GM12878 (cell line): ENCODE measurements at regions not wholly inside any gene's neighbourhood (a gene's known extent, or its start where the extent isn't known, plus 50 kb on each side); places are given as distances from the start of the nearest gene placed in this dataset.

Source experiments
- ATAC-seq: fragments of 200-7000 bp; cut with Tn5 transposase; 3 replicates; pipeline ENCODE4 v1.9.1; 2020; ENCODE audit warnings: mild to moderate bottlenecking, moderate library complexity
- BruUV-seq: library from RNA; stranded (reverse); fragments of 400-500 nt; replicated peaks from 2 replicates; lab custom pipeline; 2021; lab: Mats Ljungman, UMichigan
- CTCF ChIA-PET: fragments of 300-600 bp; sonication (Branson Sonifier 250); formaldehyde crosslinking; extraction: SDS; loops from one replicate; lab custom pipeline; 2021; ENCODE audit warnings: inconsistent platforms; lab: Yijun Ruan, JAX
- POLR2A ChIA-PET: fragments of 350-600 bp; formaldehyde crosslinking; extraction: SDS; loops from one replicate; lab custom pipeline; 2021; ENCODE audit warnings: inconsistent platforms; lab: Charles Lee
- RAD21 ChIA-PET: fragments of 300-600 bp; sonication (Branson Sonifier 250); formaldehyde crosslinking; loops from one replicate; lab custom pipeline; 2023; ENCODE audit warnings: antibody characterized with exemption; ENCODE audit not compliant: unreplicated experiment; lab: Charles Lee
- SMC1A ChIA-PET: fragments of 300-600 bp; sonication (Branson Sonifier 250); formaldehyde crosslinking; loops from one replicate; lab custom pipeline; 2023; ENCODE audit not compliant: unreplicated experiment, uncharacterized antibody; lab: Charles Lee
- DNase-seq: peaks from one replicate; pipeline ENCODE4 v3.0.0-alpha.2; 2011; ENCODE audit warnings: low read depth, low spot score
- FAIRE-seq: peaks from 3 replicates; lab custom pipeline; 2011; peaks lifted over from hg19 to GRCh38; lab: Jason Lieb, UNC
- H2AFZ ChIP-seq: 2 replicates; pipeline ENCODE4 v1.6.0; 2011; ENCODE audit warnings: low read depth, low read length, control low read depth; ENCODE audit not compliant: control insufficient read depth
- H3K27ac ChIP-seq: 2 replicates; pipeline ENCODE4 v1.5.1; 2011; ENCODE audit warnings: control low read depth; ENCODE audit not compliant: control insufficient read depth, insufficient read depth
- H3K27me3 ChIP-seq, 2 experiments: replicated peaks in 1 of 2; 2 replicates each; pipeline versions ENCODE4 v1.6.0 to v1.6.1; 2011; ENCODE audit warnings: low read length in 1 of 2; ENCODE audit not compliant: control insufficient read depth in 2 of 2, insufficient read depth in 2 of 2
- H3K36me3 ChIP-seq, 2 experiments: 2 replicates each; pipeline ENCODE4 v1.5.1; 2011; ENCODE audit warnings: low read length in 1 of 2; ENCODE audit not compliant: control insufficient read depth in 2 of 2, insufficient read depth in 2 of 2
- H3K4me1 ChIP-seq: 2 replicates; pipeline ENCODE4 v1.6.1; 2011; ENCODE audit warnings: mild to moderate bottlenecking, low read length, moderate library complexity, mixed read lengths; ENCODE audit not compliant: control insufficient read depth, insufficient read depth
- H3K4me2 ChIP-seq: 2 replicates; pipeline ENCODE4 v1.6.0; 2011; ENCODE audit warnings: control low read depth; ENCODE audit not compliant: control insufficient read depth, insufficient read depth
- H3K4me3 ChIP-seq: fragments of 200-600 bp; sonication (generic); 2 replicates; pipeline ENCODE4 v1.5.1; 2016
- H3K79me2 ChIP-seq: 2 replicates; pipeline ENCODE4 v1.6.0; 2011; ENCODE audit warnings: low read length; ENCODE audit not compliant: control insufficient read depth, insufficient read depth
- H3K9ac ChIP-seq: 2 replicates; pipeline ENCODE4 v1.8.0; 2011; ENCODE audit warnings: low read length, control low read depth, mixed read lengths; ENCODE audit not compliant: control insufficient read depth, insufficient read depth
- H3K9me3 ChIP-seq: replicated peaks from 3 replicates; pipeline ENCODE4 v1.5.1; 2011; ENCODE audit warnings: mild to moderate bottlenecking, low read length; ENCODE audit not compliant: control insufficient read depth, insufficient read depth
- H4K20me1 ChIP-seq: 2 replicates; pipeline ENCODE4 v1.6.0; 2011; ENCODE audit not compliant: control insufficient read depth, insufficient read depth
- EGR1 ChIP-seq, 2 experiments: IDR thresholded peaks; 1 replicate in 1 of 2; 2 replicates in 1 of 2; pipeline ENCODE4 v1.6.1; 2011 to 2012; ENCODE audit warnings: low read depth in 2 of 2, low read length in 2 of 2, borderline replicate concordance in 1 of 2, mild to moderate bottlenecking in 1 of 2, moderate library complexity in 1 of 2
- KLF5 ChIP-seq: fragments of 450-650 bp; IDR thresholded peaks from 2 replicates; pipeline ENCODE4 v1.6.1; 2014; ENCODE audit warnings: mild to moderate bottlenecking; ENCODE audit not compliant: partially characterized antibody
- NFIC ChIP-seq: IDR thresholded peaks from 2 replicates; pipeline ENCODE4 v1.6.1; 2012; ENCODE audit warnings: low read depth, mild to moderate bottlenecking, inconsistent platforms, low read length, moderate library complexity
- RELA ChIP-seq: fragments of 450-650 bp; IDR thresholded peaks from 2 replicates; pipeline ENCODE4 v1.8.0; 2014; ENCODE audit warnings: borderline replicate concordance; ENCODE audit not compliant: partially characterized antibody
- SMARCA5 ChIP-seq: fragments of 450-650 bp; IDR thresholded peaks from 2 replicates; pipeline ENCODE4 v1.6.1; 2017; ENCODE audit warnings: mild to moderate bottlenecking
- SMC3 ChIP-seq: IDR thresholded peaks from 2 replicates; pipeline ENCODE4 v1.6.1; 2011; ENCODE audit warnings: low read length, improper control_type of control experiment, borderline replicate concordance
- SREBF1 ChIP-seq: IDR thresholded peaks from 2 replicates; pipeline ENCODE4 v1.6.1; 2012; ENCODE audit warnings: mild to moderate bottlenecking, low read length
- ZNF217 ChIP-seq: fragments of 450-650 bp; IDR thresholded peaks from 2 replicates; pipeline ENCODE4 v1.6.1; 2017; ENCODE audit warnings: antibody characterized with exemption, mild to moderate bottlenecking
- ZNF622 ChIP-seq: fragments of 450-650 bp; IDR thresholded peaks from 2 replicates; pipeline ENCODE4 v1.6.1; 2017; ENCODE audit warnings: mild to moderate bottlenecking, inconsistent platforms
- ZSCAN29 ChIP-seq: fragments of 450-650 bp; IDR thresholded peaks from 2 replicates; pipeline ENCODE4 v1.6.1; 2017; ENCODE audit warnings: mild to moderate bottlenecking, moderate library complexity
- ZZZ3 ChIP-seq: IDR thresholded peaks from 2 replicates; pipeline ENCODE4 v1.6.1; 2011; ENCODE audit warnings: low read depth; ENCODE audit not compliant: control insufficient read depth, insufficient read length
- WGBS: methylation state at CpG from one replicate; pipeline ENCODE4 v1.1.6; 2016; ENCODE audit warnings: low lambda C conversion rate; ENCODE audit not compliant: insufficient replicate concordance, insufficient coverage; ENCODE audit errors: missing lambda C conversion rate; 5-methylcytosine and 5-hydroxymethylcytosine counted together
- in situ Hi-C: fragments of 300-500 bp; cut with MboI; formaldehyde crosslinking; loops from 9 replicates; pipeline ENCODE4 v1.14.3; 2018; ENCODE audit warnings: mixed read lengths
- intact Hi-C: fragments of 100-400 bp; cut with micrococcal nuclease; formaldehyde crosslinking; loops from one replicate; pipeline ENCODE4 v1.14.2; 2022; ENCODE audit not compliant: unreplicated experiment
- TF ChIP-seq, protein P1 (sequence below): fragments of 450-650 bp; IDR thresholded peaks from 2 replicates; pipeline ENCODE4 v1.6.1; 2016; ENCODE audit warnings: mild to moderate bottlenecking, moderate library complexity, borderline replicate concordance
- TF ChIP-seq, protein P2 (sequence below): fragments of 450-650 bp; IDR thresholded peaks from 2 replicates; pipeline ENCODE4 v1.6.1; 2017; ENCODE audit warnings: antibody characterized with exemption, mild to moderate bottlenecking, moderate library complexity

DNA sequence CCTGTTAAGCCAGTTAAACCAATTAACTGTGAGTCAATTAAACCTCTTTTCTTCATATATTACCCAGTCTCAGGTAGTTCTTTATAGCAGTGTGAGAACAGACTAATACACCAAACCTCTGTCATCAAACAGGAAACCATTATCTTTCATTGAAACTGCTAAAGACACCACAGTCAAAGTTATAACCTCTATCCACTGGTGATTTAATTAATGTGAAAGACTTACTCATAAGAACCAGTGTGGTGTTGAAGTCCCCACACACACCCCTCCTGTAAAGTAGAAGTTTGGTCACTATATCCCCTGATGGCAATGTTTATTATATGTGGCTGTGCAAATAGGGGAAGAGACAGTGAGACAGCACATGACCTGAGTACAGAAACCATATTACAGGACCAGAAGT lies 228.1 kb downstream of the NEBL start:
- no peak for TF ChIP-seq SMC3
- TF ChIP-seq NFIC, result no peak
- TF ChIP-seq RELA, result no peak
- no peak for TF ChIP-seq KLF5
- in situ Hi-C loops, result no loop called here
- CTCF ChIA-PET, result no interaction called here
- DNase-seq (no peak), FAIRE-seq (no peak), ATAC-seq (no peak)
- no peak overlapping the region for H3K9ac ChIP-seq
- RAD21 ChIA-PET, result no interaction called here
- SMC1A ChIA-PET, result no interaction called here
- no peaks in the 10 kb centered on the region for H3K79me2 ChIP-seq
- no peaks in the 10 kb centered on the region for H3K36me3 ChIP-seq
- BruUV-seq, result no TSS peak
- H3K4me1 ChIP-seq, result no peaks in the 10 kb centered on the region
- intact Hi-C loops, result no loop called here
- no peak overlapping the region for H3K4me3 ChIP-seq
- no peak overlapping the region for H3K27ac ChIP-seq
- POLR2A ChIA-PET, result no interaction called here
- H3K27me3 ChIP-seq, result no peaks in the 10 kb centered on the region
- no peak overlapping the region for H3K4me2 ChIP-seq
- no peak overlapping the region for H2AFZ ChIP-seq
- no peaks in the 10 kb centered on the region for H4K20me1 ChIP-seq
- H3K9me3 ChIP-seq, result no peaks in the 10 kb centered on the region; the same call in 2 of the 3 replicates

DNA sequence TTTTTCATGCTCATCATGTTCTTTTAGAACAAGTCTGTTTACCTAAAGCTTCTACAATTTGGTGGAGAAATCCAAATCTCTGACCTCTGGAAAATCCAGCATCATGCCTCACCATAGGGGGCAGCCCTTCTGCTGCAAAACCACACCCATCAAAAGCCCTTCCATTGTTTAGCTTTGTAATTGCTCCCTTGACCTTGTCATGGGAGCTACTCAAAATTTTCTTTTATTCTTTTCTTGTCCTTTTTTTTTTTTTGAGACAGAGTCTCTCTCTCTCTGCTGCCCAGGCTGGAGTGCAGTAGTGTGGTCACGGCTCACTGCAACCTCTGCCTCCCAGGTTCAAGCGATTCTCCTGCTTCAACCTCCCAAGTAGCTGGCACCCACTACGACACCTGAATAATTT lies 234.4 kb downstream of the NEBL start:
- Histone ChIP-seq H3K9me3 (no peaks in the 10 kb centered on the region; the same call in 2 of the 3 replicates), H3K27me3 (no peaks in the 10 kb centered on the region), H3K79me2 (no peaks in the 10 kb centered on the region), H3K9ac (no peak overlapping the region), H3K27ac (no peak overlapping the region), H3K36me3 (no peaks in the 10 kb centered on the region), H3K4me3 (no peak overlapping the region), H3K4me1 (no peaks in the 10 kb centered on the region), H2AFZ (no peak overlapping the region), H4K20me1 (no peaks in the 10 kb centered on the region), H3K4me2 (no peak overlapping the region)
- RAD21 ChIA-PET, result no interaction called here
- 45% methylated on average over 2 of the region's 3 CpGs for WGBS
- no peak for DNase-seq
- FAIRE-seq, result no peak
- SMC1A ChIA-PET, result no interaction called here
- POLR2A ChIA-PET, result no interaction called here
- no TSS peak for BruUV-seq
- intact Hi-C loops, result no loop called here
- in situ Hi-C loops, result no loop called here
- CTCF ChIA-PET, result no interaction called here
- no peak for ATAC-seq
- TF ChIP-seq, protein P1, sequence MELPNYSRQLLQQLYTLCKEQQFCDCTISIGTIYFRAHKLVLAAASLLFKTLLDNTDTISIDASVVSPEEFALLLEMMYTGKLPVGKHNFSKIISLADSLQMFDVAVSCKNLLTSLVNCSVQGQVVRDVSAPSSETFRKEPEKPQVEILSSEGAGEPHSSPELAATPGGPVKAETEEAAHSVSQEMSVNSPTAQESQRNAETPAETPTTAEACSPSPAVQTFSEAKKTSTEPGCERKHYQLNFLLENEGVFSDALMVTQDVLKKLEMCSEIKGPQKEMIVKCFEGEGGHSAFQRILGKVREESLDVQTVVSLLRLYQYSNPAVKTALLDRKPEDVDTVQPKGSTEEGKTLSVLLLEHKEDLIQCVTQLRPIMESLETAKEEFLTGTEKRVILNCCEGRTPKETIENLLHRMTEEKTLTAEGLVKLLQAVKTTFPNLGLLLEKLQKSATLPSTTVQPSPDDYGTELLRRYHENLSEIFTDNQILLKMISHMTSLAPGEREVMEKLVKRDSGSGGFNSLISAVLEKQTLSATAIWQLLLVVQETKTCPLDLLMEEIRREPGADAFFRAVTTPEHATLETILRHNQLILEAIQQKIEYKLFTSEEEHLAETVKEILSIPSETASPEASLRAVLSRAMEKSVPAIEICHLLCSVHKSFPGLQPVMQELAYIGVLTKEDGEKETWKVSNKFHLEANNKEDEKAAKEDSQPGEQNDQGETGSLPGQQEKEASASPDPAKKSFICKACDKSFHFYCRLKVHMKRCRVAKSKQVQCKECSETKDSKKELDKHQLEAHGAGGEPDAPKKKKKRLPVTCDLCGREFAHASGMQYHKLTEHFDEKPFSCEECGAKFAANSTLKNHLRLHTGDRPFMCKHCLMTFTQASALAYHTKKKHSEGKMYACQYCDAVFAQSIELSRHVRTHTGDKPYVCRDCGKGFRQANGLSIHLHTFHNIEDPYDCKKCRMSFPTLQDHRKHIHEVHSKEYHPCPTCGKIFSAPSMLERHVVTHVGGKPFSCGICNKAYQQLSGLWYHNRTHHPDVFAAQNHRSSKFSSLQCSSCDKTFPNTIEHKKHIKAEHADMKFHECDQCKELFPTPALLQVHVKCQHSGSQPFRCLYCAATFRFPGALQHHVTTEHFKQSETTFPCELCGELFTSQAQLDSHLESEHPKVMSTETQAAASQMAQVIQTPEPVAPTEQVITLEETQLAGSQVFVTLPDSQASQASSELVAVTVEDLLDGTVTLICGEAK, result no peak
- TF ChIP-seq ZSCAN29 (no peak), EGR1 (IDR thresholded peaks at IDR 0.05; ENCODE audit: borderline replicate concordance in 1 of 2, low read depth in 2 of 2, low read length in 2 of 2) (no peak), ZNF217 (no peak), SMARCA5 (no peak), ZZZ3 (no peak), ZNF622 (no peak), SREBF1 (no peak)
- TF ChIP-seq, protein P2, sequence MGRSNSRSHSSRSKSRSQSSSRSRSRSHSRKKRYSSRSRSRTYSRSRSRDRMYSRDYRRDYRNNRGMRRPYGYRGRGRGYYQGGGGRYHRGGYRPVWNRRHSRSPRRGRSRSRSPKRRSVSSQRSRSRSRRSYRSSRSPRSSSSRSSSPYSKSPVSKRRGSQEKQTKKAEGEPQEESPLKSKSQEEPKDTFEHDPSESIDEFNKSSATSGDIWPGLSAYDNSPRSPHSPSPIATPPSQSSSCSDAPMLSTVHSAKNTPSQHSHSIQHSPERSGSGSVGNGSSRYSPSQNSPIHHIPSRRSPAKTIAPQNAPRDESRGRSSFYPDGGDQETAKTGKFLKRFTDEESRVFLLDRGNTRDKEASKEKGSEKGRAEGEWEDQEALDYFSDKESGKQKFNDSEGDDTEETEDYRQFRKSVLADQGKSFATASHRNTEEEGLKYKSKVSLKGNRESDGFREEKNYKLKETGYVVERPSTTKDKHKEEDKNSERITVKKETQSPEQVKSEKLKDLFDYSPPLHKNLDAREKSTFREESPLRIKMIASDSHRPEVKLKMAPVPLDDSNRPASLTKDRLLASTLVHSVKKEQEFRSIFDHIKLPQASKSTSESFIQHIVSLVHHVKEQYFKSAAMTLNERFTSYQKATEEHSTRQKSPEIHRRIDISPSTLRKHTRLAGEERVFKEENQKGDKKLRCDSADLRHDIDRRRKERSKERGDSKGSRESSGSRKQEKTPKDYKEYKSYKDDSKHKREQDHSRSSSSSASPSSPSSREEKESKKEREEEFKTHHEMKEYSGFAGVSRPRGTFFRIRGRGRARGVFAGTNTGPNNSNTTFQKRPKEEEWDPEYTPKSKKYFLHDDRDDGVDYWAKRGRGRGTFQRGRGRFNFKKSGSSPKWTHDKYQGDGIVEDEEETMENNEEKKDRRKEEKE, result no peak
